AG04449 (cell line): ENCODE measurements at regions not wholly inside any gene's neighbourhood (a gene's known extent, or its start where the extent isn't known, plus 50 kb on each side); places are given as distances from the start of the nearest gene placed in this dataset.

ENCODE experiments used
- CTCF ChIA-PET: fragments of 350-600 bp; formaldehyde crosslinking; extraction: SDS; loops from one replicate; lab custom pipeline; 2021; ENCODE audit warnings: antibody characterized with exemption; lab: Yijun Ruan, JAX
- POLR2A ChIA-PET: fragments of 400-600, 350-600 bp; formaldehyde crosslinking; extraction: SDS; loops from one replicate; lab custom pipeline; 2020; ENCODE audit warnings: antibody characterized with exemption, inconsistent platforms; lab: Yijun Ruan, JAX
- DNase-seq: peaks from one replicate; pipeline ENCODE4 v3.0.0-alpha.2; 2010; ENCODE audit warnings: low read depth, low spot score
- H3K4me3 ChIP-seq: 2 replicates; pipeline ENCODE4 v1.5.1; 2011; ENCODE audit warnings: low read depth, mild to moderate bottlenecking, control low read depth, low read length
- TF ChIP-seq, protein P1 (sequence below): IDR thresholded peaks from one replicate; pipeline ENCODE4 v1.5.1; 2011; ENCODE audit warnings: mild to moderate bottlenecking, moderate library complexity, low read length, control low read depth, inconsistent platforms; ENCODE audit not compliant: insufficient read depth; ENCODE audit errors: missing control alignments

DNA sequence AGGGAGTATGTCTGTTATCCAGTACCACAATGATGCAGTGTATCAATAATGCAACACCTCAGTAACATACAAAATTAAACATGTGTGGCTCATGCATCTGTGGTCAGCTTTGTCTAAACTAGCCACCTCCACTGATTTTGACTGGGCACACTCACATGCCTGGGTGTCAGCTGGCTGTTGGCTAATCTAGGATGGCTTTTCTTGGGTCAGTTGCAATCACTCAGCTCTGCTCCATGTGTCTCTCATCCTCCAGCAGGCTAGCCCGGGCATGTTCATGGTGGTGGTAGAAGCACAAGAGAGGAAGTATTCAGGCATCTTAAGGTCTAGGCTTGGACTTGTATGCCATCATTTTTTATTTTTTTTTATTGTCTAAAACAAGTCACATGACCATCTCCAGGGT lies 59.3 kb upstream of the JAG1 start:
- ChIA-PET POLR2A (interaction anchor here (0.6 kb wide), 1 partner anchor 528 kb away, joined by 3 read pairs; no protein-coding TSS in a partner anchor), CTCF (interaction anchor here (1.1 kb wide), 1 partner anchor 15 kb away, joined by 3 read pairs; no protein-coding TSS in a partner anchor)
- TF ChIP-seq, protein P1, sequence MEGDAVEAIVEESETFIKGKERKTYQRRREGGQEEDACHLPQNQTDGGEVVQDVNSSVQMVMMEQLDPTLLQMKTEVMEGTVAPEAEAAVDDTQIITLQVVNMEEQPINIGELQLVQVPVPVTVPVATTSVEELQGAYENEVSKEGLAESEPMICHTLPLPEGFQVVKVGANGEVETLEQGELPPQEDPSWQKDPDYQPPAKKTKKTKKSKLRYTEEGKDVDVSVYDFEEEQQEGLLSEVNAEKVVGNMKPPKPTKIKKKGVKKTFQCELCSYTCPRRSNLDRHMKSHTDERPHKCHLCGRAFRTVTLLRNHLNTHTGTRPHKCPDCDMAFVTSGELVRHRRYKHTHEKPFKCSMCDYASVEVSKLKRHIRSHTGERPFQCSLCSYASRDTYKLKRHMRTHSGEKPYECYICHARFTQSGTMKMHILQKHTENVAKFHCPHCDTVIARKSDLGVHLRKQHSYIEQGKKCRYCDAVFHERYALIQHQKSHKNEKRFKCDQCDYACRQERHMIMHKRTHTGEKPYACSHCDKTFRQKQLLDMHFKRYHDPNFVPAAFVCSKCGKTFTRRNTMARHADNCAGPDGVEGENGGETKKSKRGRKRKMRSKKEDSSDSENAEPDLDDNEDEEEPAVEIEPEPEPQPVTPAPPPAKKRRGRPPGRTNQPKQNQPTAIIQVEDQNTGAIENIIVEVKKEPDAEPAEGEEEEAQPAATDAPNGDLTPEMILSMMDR: no peak

DNA sequence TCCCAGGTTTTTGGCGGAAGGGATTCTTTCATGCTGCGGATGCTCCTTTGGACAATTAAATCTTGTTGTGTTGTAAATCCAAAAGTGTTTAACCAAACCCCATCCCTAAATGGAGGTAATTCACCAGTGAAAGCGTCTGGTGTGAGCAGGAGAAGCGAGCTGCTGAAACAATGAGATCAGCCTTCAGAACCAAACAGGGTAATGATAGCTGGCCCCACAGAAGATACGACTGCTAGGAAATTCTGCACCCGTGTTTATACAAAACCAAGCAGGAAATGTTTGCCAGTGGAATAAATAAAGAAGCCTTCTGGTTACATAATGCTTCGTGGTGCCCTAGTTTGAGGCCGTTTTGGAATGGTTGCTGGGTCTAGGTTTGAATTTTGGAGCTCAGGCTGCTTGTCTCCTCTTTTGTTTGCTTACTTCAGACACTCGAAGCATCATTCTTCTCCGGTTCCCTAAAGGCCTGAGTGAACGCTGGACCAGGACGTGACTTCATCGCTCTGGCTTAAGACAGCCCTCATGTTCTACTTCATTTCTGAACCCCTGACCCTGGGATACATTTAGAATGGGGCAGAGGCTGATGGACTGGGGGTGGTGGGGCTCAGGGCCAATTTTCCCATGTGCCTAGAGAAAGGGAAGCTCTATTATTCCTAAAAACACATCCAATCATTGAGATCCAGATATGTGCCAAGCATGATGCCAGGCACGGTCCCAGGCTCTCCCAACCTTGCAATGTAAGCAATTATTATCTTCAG lies 61.6 kb upstream of the JAG1 start:
- POLR2A ChIA-PET: no interaction called here
- DNase-seq: no peak
- CTCF ChIA-PET: interaction anchor here (1.5 kb wide), 1 partner anchor 15 kb away, joined by 4 read pairs; no protein-coding TSS in a partner anchor
- H3K4me3 ChIP-seq: no peak overlapping the region
- TF ChIP-seq, protein P1: no peak

More for the DNA sequence above, 59.3 kb upstream of the JAG1 start:
- DNase-seq: no peak
- no peak overlapping the region for H3K4me3 ChIP-seq

DNA sequence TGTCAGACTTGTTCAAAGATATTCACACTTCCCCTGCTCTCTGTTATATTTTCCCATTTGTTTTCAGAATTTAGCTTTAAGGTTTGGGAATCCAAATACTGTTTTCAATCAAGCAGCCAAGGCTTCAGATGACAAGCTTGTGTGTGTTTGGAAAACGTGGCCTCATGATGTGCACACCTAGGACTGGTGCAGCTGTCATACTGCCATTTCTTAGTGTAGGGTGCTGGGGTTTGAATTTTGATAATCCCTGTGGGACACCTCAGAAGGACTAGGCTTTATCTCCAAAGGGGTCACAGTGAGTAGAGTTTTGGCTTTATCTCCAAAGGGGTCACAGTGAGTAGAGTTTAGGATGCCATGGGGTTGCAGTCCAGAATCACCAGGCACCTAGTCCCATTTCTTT lies 65.3 kb upstream of the JAG1 start:
- ChIA-PET CTCF (interaction anchor here (1.0 kb wide), 1 partner anchor 8 kb away, joined by 3 read pairs; no protein-coding TSS in a partner anchor), POLR2A (no interaction called here)
- H3K4me3 ChIP-seq: no peak overlapping the region
- TF ChIP-seq, protein P1: no peak
- DNase-seq: no peak

DNA sequence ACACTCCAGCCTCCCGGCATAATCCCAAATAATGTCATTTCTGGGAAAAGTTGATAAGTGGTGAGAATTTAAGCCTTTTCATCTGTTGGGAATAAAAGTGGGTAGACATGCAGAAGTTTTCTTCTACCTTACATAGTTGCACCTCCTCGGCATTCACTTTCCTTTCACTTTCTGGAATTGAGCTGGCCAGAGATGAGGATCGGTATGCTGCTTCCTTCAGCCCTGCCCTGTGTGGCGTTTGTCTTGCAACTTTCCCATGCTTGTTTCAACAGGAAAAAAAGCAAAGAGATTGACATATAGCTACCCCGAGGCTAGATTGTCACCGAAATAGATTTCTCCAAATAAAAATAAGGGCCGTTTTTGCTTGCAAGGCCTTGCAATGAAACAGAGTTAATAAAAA lies 65.8 kb upstream of the JAG1 start:
- ChIA-PET CTCF (interaction anchor here (1.0 kb wide), 1 partner anchor 8 kb away, joined by 3 read pairs; no protein-coding TSS in a partner anchor), POLR2A (no interaction called here)

DNA sequence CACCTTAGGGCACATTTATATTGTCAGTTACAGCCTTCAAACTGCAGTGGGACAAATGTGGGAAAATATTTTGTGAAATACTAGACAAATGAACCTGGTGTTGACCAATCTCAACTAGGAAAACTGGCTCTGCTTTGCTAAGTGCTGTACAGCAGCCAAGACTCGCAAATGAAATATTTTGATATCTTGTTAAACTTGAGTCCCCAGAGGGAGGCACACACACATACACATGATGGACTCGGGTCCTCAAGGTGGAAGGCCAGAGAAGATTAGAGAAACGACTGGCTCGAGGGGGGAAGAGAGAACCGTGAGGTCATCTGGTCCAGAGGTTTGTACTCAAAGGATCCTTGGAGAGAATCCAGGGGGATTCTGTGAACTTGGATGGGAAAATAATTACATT lies 67.3 kb upstream of the JAG1 start:
- CTCF ChIA-PET: no interaction called here
- H3K4me3 ChIP-seq: no peak overlapping the region
- POLR2A ChIA-PET: no interaction called here
- TF ChIP-seq, protein P1: no peak
- DNase-seq: no peak

More for the DNA sequence above, 65.8 kb upstream of the JAG1 start:
- no peak for DNase-seq
- TF ChIP-seq, protein P1: no peak
- H3K4me3 ChIP-seq: no peak overlapping the region

DNA sequence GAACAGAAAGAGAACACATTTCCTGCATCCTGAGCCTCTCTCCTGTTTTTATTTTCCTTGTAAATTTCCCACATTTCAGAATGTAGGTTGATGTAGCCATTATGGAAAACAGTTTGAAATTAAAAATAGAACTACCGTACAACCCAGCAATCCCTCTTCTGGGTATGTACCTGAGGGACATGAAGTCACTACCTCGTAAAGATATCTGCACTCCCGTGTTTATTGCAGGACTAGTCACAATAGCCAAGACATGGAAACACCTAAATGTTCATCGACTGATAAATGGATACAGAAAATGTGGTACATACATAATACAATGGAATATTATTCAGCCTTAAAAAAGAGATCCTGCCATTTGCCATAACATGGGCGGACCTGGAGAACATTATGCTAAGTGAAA lies 72.0 kb upstream of the JAG1 start:
- ChIA-PET POLR2A (no interaction called here), CTCF (no interaction called here)
- TF ChIP-seq, protein P1: no peak
- H3K4me3 ChIP-seq: no peak overlapping the region
- no peak for DNase-seq
